Esophagus muscularis mucosa (tissue), 3 donors: ENCODE measurements at regions not wholly inside any gene's neighbourhood (a gene's known extent, or its start where the extent isn't known, plus 50 kb on each side); places are given as distances from the start of the nearest gene placed in this dataset.

Experiments used
- CTCF ChIP-seq, 3 experiments: fragments of 200-600 bp in 2 of 3; fragments of 450-650 bp in 1 of 3; sonication (generic) in 2 of 3; IDR thresholded peaks; one replicate each; pipeline ENCODE4 v1.5.1; 2017 to 2019; ENCODE audit warnings: antibody characterized with exemption in 3 of 3, mild to moderate bottlenecking in 2 of 3, moderate library complexity in 1 of 3
- POLR2AphosphoS5 ChIP-seq, 2 donors: sonication (generic); formaldehyde crosslinking; IDR thresholded peaks; one replicate each; pipeline ENCODE4 v1.6.1; 2017; ENCODE audit warnings: antibody characterized with exemption in 2 of 2

- no peak for TF ChIP-seq POLR2AphosphoS5 (IDR thresholded peaks at IDR 0.05)
- no peak for TF ChIP-seq CTCF (IDR thresholded peaks at IDR 0.05)
These were observed 276.5 kb upstream of the MTNR1B start for GRCh38 chr11:92692826-92693546.
